Skeletal muscle satellite cell (primary cell): ENCODE measurements at regions not wholly inside any gene's neighbourhood (a gene's known extent, or its start where the extent isn't known, plus 50 kb on each side); places are given as distances from the start of the nearest gene placed in this dataset.

Source experiments
- H3K27me3 ChIP-seq: 2 replicates; pipeline ENCODE4 v1.7.0; 2013; ENCODE audit warnings: low read length; ENCODE audit not compliant: control insufficient read depth, insufficient read depth
- H3K36me3 ChIP-seq: 2 replicates; pipeline ENCODE4 v1.7.0; 2013; ENCODE audit warnings: mild to moderate bottlenecking, control low read depth, low read length; ENCODE audit not compliant: insufficient read depth
- H3K4me1 ChIP-seq: 2 replicates; pipeline ENCODE4 v1.7.0; 2013; ENCODE audit warnings: low read length; ENCODE audit not compliant: control insufficient read depth, insufficient read depth
- H3K4me2 ChIP-seq: 2 replicates; pipeline ENCODE4 v1.7.0; 2013; ENCODE audit warnings: mild to moderate bottlenecking, low read length
- H3K4me3 ChIP-seq: 2 replicates; pipeline ENCODE4 v1.7.0; 2013; ENCODE audit warnings: low read length
- H3K9ac ChIP-seq: 2 replicates; pipeline ENCODE4 v1.7.0; 2013; ENCODE audit warnings: mild to moderate bottlenecking, low read depth, low read length, moderate library complexity
- H3K9me3 ChIP-seq: replicated peaks from 2 replicates; pipeline ENCODE4 v1.7.0; 2013; ENCODE audit warnings: mild to moderate bottlenecking, control low read depth, low read length

DNA sequence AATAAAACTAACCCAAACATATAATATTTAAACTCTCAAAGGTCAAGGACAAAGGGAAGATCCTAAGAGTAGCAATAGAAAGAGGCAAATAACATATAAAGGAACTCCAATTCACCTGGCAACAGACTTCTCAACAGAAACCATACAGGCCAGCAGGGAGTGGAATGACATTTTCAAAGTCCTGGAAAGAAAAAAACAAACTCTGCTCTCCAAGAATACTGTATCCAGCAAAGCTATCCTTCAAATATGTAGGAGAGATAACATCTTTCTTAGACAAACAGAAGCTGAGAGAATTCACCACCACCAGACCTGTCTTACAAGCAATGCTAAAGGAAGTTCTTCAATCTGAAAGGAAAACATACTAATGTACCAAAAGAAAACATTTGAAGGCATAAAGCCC lies 51.5 kb upstream of the TMEM158 start:
- Histone ChIP-seq H3K9me3 (no peaks in the 10 kb centered on the region), H3K4me1 (peaks cover 6% of the 10 kb centered on the region), H3K4me3 (no peak overlapping the region), H3K9ac (no peak overlapping the region), H3K36me3 (no peaks in the 10 kb centered on the region), H3K27me3 (peaks cover 5% of the 10 kb centered on the region), H3K4me2 (no peak overlapping the region)

DNA sequence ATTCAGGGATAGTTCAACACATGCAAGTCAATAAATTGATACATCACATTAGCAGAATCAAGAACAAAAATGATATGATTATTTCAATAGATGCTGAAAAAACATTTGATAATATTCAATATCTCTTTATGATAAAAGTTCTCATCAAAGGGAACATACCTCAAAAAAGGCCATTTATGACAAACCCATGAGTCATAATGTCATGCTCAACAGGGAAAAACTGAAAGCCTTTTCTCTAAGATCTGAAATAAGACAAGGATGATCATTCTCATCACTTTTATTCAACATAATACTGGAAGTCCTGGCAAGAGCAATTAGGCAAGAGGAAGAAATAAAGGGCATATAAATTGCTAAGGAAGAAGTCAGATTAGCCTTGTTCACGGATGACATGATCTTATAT lies 54.1 kb upstream of the TMEM158 start:
- H3K36me3 ChIP-seq = no peaks in the 10 kb centered on the region
- no peak overlapping the region for H3K4me3 ChIP-seq
- no peaks in the 10 kb centered on the region for H3K9me3 ChIP-seq
- H3K9ac ChIP-seq = no peak overlapping the region
- H3K27me3 ChIP-seq = peaks cover 18% of the 10 kb centered on the region
- H3K4me1 ChIP-seq = no peaks in the 10 kb centered on the region
- H3K4me2 ChIP-seq = no peak overlapping the region

DNA sequence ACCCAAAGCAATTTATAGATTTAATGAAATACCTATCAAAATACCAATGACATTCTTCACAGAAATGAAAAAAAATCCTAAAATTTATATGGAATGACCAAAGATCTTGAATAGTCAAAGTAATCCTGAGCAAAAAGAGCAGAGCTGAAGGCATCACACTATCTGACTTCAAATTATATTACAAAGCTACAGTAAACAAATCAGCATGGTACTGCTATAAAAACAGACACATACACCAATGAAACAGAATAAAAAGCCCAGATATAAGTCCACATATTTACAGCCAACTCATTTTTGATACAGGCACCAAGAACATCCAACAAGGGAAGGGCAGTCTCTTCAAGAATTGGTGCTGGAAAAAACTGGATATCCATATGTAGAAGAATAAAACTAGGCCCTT lies 54.9 kb upstream of the TMEM158 start:
- no peak overlapping the region for H3K4me3 ChIP-seq
- no peaks in the 10 kb centered on the region for H3K36me3 ChIP-seq
- no peaks in the 10 kb centered on the region for H3K9me3 ChIP-seq
- H3K9ac ChIP-seq = no peak overlapping the region
- H3K4me1 ChIP-seq = no peaks in the 10 kb centered on the region
- peaks cover 26% of the 10 kb centered on the region for H3K27me3 ChIP-seq
- H3K4me2 ChIP-seq = no peak overlapping the region

DNA sequence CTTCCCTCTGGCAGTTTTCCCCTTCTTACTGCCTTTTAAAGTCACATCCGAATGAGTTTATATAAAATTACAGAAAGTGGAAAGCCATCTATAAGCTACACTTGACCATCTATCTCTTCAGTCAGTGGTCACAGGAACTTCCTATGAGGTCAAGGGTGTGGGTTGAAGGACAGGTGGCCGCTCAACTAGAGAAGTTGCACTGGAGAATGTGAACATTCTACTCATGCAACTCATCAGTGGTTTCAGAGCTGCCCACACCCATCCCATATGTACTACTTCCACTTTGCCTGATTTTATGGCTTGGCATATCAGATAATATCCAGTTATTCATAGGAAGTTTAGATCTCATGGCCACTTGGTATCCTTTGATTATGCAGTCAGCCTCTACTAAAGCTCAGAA lies 57.4 kb upstream of the TMEM158 start:
- Histone ChIP-seq H3K4me2 (no peak overlapping the region), H3K9me3 (no peaks in the 10 kb centered on the region), H3K36me3 (no peaks in the 10 kb centered on the region), H3K4me3 (no peak overlapping the region), H3K9ac (no peak overlapping the region), H3K4me1 (no peaks in the 10 kb centered on the region), H3K27me3 (peaks cover 44% of the 10 kb centered on the region)

DNA sequence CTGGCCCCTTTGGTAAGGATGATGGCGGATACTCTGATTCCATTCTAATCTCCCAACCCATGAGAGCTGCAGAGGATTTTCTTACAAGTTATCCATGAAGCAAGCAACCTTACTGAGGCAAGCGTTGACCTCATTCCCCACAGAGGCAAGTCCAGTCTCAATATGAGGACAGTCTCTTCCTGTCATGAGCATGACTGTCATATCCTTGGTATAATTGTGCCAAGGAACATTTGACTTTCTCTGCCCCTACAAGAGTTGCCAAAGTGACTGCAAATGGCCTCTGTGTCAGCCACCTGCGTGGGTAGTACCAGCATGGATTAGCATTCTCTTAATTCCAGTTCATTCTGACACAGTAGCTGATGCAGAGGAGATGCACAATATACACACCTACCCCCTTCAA lies 71.2 kb upstream of the TMEM158 start:
- Histone ChIP-seq H3K36me3 (no peaks in the 10 kb centered on the region), H3K4me2 (no peak overlapping the region), H3K9ac (no peak overlapping the region), H3K27me3 (peaks cover 46% of the 10 kb centered on the region), H3K9me3 (peaks cover 5% of the 10 kb centered on the region), H3K4me1 (no peaks in the 10 kb centered on the region), H3K4me3 (no peak overlapping the region)

DNA sequence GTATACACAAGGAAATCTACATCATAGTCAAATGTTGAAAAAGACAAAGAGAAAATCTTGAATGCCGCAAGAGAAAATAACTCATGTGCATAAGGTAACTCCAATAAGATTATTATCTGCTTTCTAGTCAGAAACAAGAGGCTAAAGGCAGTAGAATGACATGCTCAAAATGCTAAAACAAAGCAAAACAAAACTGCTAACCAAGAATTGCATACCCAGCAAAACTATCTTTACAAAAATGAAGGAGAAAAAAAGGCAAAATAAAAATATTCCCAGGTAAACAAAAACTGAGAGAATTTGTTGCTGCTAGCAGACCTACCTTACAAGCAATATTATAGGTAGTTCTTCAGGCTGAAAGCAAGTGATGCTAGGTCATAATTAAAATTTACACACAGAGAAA lies 76.4 kb upstream of the TMEM158 start:
- Histone ChIP-seq H3K27me3 (peaks cover 31% of the 10 kb centered on the region), H3K4me2 (no peak overlapping the region), H3K9me3 (peaks cover 5% of the 10 kb centered on the region), H3K4me1 (no peaks in the 10 kb centered on the region), H3K9ac (no peak overlapping the region), H3K36me3 (no peaks in the 10 kb centered on the region), H3K4me3 (no peak overlapping the region)

DNA sequence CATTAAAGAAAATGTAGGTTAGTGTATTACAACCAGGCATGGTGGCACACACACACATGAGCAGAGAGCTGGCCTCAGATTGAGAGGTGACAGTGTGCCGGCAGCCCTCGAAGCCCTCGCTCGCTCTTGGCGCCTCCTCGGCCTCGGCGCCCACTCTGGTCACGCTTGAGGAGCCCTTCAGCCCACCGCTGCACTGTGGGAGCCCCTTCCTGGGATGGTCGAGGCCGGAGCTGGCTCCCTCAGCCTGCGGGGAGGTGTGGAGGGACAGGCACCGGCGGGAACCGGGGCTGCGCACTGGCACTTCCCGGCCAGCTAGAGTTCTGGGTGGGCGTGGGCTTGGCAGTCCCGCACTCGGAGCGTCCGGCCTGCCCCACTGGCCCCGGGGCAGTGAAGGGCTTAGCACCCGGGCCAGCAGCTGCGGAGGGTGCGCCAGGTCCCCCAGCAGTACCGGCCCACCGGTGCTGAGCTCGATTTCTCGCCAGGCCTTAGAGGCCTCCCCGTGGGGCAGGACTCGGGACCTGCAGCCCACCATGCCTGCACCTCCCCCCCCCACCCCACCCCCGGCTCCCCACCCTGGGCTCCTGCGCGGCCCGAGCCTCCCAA lies 80.4 kb upstream of the TMEM158 start:
- no peaks in the 10 kb centered on the region for H3K36me3 ChIP-seq
- no peak overlapping the region for H3K9ac ChIP-seq
- no peak overlapping the region for H3K4me2 ChIP-seq
- no peak overlapping the region for H3K4me3 ChIP-seq
- peaks cover 28% of the 10 kb centered on the region for H3K27me3 ChIP-seq
- H3K9me3 ChIP-seq = no peaks in the 10 kb centered on the region
- H3K4me1 ChIP-seq = no peaks in the 10 kb centered on the region

DNA sequence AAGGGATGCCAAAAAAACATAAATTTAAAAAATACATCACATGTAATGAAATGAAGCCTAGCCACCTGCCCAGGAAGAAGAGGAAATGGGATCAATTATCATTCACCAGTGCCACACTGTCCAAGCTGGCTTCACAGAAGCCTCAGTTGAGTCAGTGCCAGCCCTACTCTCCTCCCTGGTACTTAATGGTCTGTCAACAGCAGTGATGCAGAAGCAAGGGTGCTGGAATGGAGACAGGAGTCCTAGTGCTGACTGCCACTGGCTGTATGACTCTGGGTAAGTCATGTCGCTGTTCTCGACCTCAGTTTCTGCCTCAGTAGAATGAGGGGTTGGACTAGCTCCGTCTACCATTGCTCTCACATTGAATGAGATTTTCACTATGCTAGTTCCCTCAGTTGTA lies 78.5 kb upstream of the LARS2 start:
- H3K9ac ChIP-seq = no peak overlapping the region
- H3K9me3 ChIP-seq = no peaks in the 10 kb centered on the region
- no peaks in the 10 kb centered on the region for H3K36me3 ChIP-seq
- no peak overlapping the region for H3K4me2 ChIP-seq
- no peak overlapping the region for H3K4me3 ChIP-seq
- H3K27me3 ChIP-seq = peaks cover 43% of the 10 kb centered on the region
- H3K4me1 ChIP-seq = no peaks in the 10 kb centered on the region

DNA sequence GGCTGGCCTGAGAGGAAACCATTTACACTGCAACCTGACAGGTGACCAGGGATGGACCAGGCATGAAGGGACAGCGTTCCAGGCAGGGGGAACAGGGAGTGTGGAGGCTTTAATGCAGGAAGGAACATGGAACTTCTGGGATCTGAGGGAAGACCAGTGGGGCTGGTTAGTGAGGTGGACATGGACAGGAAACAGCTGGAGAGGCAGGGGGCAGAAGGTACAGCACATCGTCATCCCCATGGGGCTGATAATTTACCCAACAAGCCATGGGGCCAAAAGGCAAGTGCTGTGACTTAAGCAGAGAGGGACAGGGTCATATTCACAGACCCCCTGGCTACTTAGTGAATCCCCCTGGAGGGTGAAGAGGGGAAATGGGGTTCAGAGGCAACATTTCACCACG lies 77.0 kb upstream of the LARS2 start:
- Histone ChIP-seq H3K9me3 (no peaks in the 10 kb centered on the region), H3K36me3 (no peaks in the 10 kb centered on the region), H3K9ac (no peak overlapping the region)

DNA sequence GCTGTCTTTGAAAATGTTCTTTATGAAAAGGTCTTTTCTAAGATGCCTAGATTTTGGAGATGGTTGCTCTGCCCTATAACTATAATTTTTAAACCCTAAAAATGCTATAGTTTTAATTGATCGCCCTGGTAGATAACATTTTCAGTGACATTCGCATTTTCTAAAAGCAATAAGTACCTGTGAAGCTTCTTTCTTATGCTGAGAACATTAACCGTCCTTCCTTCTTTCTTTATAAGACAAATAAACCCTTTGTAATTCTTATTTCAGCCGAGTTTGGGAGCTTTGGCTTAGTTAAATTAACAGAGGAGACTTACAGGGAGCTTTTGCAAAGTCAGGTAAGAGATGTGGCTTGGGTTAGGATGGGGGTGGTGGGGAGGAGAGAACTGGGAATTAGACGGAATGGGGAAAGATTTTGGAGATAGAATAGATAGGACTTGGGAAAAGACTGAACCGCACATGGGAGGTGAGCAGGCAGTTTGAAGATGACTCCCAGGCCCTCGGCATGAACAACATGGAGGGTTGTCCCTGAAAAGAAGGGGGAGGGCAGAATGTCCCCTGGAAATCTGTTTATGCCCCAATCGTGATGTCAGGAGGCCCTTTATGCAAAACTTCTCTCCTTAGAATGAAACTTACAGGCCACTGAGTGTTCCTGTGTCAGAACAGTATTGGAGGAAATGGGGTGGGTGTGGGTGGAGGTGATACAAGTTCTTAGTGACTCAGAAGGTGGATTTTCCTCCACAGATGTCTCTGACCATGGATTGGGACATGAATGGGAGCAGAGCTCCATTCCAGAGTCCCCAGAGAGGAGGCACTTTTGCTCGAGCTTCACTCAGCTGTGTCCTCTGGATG lies 76.2 kb upstream of the LARS2 start:
- H3K4me1 ChIP-seq = no peaks in the 10 kb centered on the region
- H3K27me3 ChIP-seq = peaks cover 42% of the 10 kb centered on the region

More for the DNA sequence above, 77.0 kb upstream of the LARS2 start:
- peaks cover 42% of the 10 kb centered on the region for H3K27me3 ChIP-seq
- H3K4me2 ChIP-seq = no peak overlapping the region
- no peak overlapping the region for H3K4me3 ChIP-seq
- no peaks in the 10 kb centered on the region for H3K4me1 ChIP-seq

DNA sequence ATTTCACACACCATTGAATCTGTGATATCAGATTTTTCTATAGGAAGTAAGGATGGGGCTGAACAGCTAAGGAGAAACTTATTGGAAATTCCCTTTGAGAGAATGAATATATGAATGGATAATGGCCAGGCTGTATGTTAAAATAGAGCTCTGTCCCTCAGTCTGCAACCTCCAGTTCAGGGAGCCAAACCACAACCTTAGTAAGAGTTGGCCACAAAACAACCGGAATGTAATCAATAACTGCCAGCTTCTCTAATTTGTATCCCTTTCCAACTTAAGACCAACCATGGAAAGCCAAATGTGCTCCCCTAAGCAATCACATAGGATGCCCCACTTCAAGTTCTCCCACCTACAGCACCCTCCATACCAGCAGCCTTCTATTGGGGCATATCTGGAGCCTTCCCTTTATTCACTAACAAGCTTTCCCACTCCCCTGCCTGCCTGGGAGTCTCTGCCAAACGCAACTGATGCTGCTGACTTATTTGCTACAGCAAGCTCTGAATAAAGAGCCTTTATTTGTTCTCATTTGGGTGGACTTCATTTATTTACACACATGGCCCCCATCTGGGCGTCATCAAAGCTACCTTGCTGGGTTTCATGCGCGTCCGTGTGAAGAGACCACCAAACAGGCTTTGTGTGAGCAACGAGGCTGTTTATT lies 75.4 kb upstream of the LARS2 start:
- no peak overlapping the region for H3K4me3 ChIP-seq
- no peak overlapping the region for H3K4me2 ChIP-seq
- peaks cover 42% of the 10 kb centered on the region for H3K27me3 ChIP-seq
- no peak overlapping the region for H3K9ac ChIP-seq
- no peaks in the 10 kb centered on the region for H3K4me1 ChIP-seq
- no peaks in the 10 kb centered on the region for H3K9me3 ChIP-seq
- H3K36me3 ChIP-seq = no peaks in the 10 kb centered on the region

More for the DNA sequence above, 76.2 kb upstream of the LARS2 start:
- H3K9ac ChIP-seq = no peak overlapping the region
- H3K36me3 ChIP-seq = no peaks in the 10 kb centered on the region
- no peak overlapping the region for H3K4me2 ChIP-seq
- H3K4me3 ChIP-seq = no peak overlapping the region
- no peaks in the 10 kb centered on the region for H3K9me3 ChIP-seq
